HepG2 (cell line): ENCODE measurements at regions not wholly inside any gene's neighbourhood (a gene's known extent, or its start where the extent isn't known, plus 50 kb on each side); places are given as distances from the start of the nearest gene placed in this dataset.
"Not testable (repeated sequence)": the region's sequence is repeated elsewhere in the genome, so short reads cannot be mapped to it uniquely, and the experiment has no call there.

Experiments
- ATAC-seq: fragments of 200-7000 bp; cut with Tn5 transposase; 3 replicates; pipeline ENCODE4 v1.9.1; 2020; ENCODE audit warnings: mild to moderate bottlenecking, moderate library complexity
- BruUV-seq: library from RNA; stranded (reverse); fragments of 400-500 nt; replicated peaks from 2 replicates; lab custom pipeline; 2021; lab: Mats Ljungman, UMichigan
- CTCF ChIA-PET: fragments of 300-600 bp; formaldehyde crosslinking; extraction: SDS; loops from one replicate; lab custom pipeline; 2021; ENCODE audit warnings: low total read pairs, inconsistent platforms, low intra/inter-chr PET ratio; lab: Yijun Ruan, JAX
- POLR2A ChIA-PET: fragments of 350-600 bp; sonication (Branson Sonifier 250); formaldehyde crosslinking; loops from one replicate; lab custom pipeline; 2020; ENCODE audit warnings: antibody characterized with exemption, inconsistent platforms; lab: Yijun Ruan, JAX
- DNase-seq: peaks from one replicate; pipeline ENCODE4 v3.0.0-alpha.2; 2015; ENCODE audit warnings: low spot score
- FAIRE-seq: peaks from 3 replicates; lab custom pipeline; 2011; peaks lifted over from hg19 to GRCh38; lab: Jason Lieb, UNC
- H2AFZ ChIP-seq: one replicate; pipeline ENCODE4 v1.6.1; 2011; ENCODE audit warnings: low read length, inconsistent platforms
- H3K27ac ChIP-seq: fragments of 300-600 bp; 3 replicates; pipeline ENCODE4 v1.8.0; 2011; ENCODE audit warnings: mixed run types, mild to moderate bottlenecking, mixed read lengths, low read length, inconsistent platforms; ENCODE audit not compliant: insufficient read depth; ENCODE audit errors: extremely low read length
- H3K27me3 ChIP-seq, 2 experiments: fragments of 200-600 bp in 1 of 2; 2 replicates in 1 of 2; 3 replicates in 1 of 2; pipeline versions ENCODE4 v1.6.0 to v1.8.0; 2011; ENCODE audit warnings: low read length in 2 of 2, mild to moderate bottlenecking in 2 of 2, moderate library complexity in 2 of 2, inconsistent platforms in 1 of 2; ENCODE audit not compliant: insufficient read depth in 2 of 2, control insufficient read depth in 1 of 2
- H3K36me3 ChIP-seq, 2 experiments: fragments of 200-600 bp in 1 of 2; replicated peaks in 1 of 2; 2 replicates in 1 of 2; 3 replicates in 1 of 2; pipeline versions ENCODE4 v1.5.1 to v1.8.0; 2011; ENCODE audit warnings: low read length in 2 of 2, inconsistent platforms in 1 of 2; ENCODE audit not compliant: insufficient read depth in 2 of 2, control insufficient read depth in 1 of 2
- H3K4me1 ChIP-seq: 2 replicates; pipeline ENCODE4 v1.5.1; 2012; ENCODE audit warnings: low read length, inconsistent platforms; ENCODE audit not compliant: insufficient read depth
- H3K4me2 ChIP-seq: 2 replicates; pipeline ENCODE4 v1.6.0; 2011; ENCODE audit warnings: low read depth, low read length, inconsistent platforms
- H3K4me3 ChIP-seq, 3 experiments: fragments of 200-600 bp in 1 of 3; sonication (generic), shearing (Covaris generic) in 1 of 3; replicated peaks in 1 of 3; 2 replicates each; pipeline ENCODE4 v1.5.1; 2011 to 2016; ENCODE audit warnings: low read length in 3 of 3, inconsistent platforms in 2 of 3, low read depth in 2 of 3, mild to moderate bottlenecking in 2 of 3, control low read depth in 1 of 3, mixed read lengths in 1 of 3; ENCODE audit not compliant: insufficient read depth in 1 of 3
- H3K79me2 ChIP-seq: one replicate; pipeline ENCODE4 v1.6.1; 2011; ENCODE audit warnings: low read length, inconsistent platforms; ENCODE audit not compliant: insufficient read depth
- H3K9ac ChIP-seq: 2 replicates; pipeline ENCODE4 v1.6.0; 2011; ENCODE audit warnings: mild to moderate bottlenecking, low read depth, low read length, inconsistent platforms; ENCODE audit not compliant: insufficient read depth
- H3K9me3 ChIP-seq: 2 replicates; pipeline ENCODE4 v1.5.1; 2012; ENCODE audit warnings: mild to moderate bottlenecking, low read length
- H4K20me1 ChIP-seq: 2 replicates; pipeline ENCODE4 v1.6.0; 2011; ENCODE audit warnings: inconsistent platforms, mild to moderate bottlenecking, low read length, moderate library complexity; ENCODE audit not compliant: insufficient read depth
- WGBS: methylation state at CpG from one replicate; pipeline ENCODE4 v1.1.6; 2017; ENCODE audit warnings: low lambda C conversion rate; 5-methylcytosine and 5-hydroxymethylcytosine counted together
- in situ Hi-C: cut with HindIII; loops from 2 replicates; pipeline ENCODE4 v1.10.0; 2017; ENCODE audit warnings: low pct_unique_long_range_greater_than_20kb; ENCODE audit not compliant: extremely low pct_ligation_motif_present
- intact Hi-C: fragments of 100-400 bp; cut with micrococcal nuclease; formaldehyde crosslinking; loops from one replicate; pipeline ENCODE4 v1.10.0; 2022; ENCODE audit not compliant: unreplicated experiment

DNA sequence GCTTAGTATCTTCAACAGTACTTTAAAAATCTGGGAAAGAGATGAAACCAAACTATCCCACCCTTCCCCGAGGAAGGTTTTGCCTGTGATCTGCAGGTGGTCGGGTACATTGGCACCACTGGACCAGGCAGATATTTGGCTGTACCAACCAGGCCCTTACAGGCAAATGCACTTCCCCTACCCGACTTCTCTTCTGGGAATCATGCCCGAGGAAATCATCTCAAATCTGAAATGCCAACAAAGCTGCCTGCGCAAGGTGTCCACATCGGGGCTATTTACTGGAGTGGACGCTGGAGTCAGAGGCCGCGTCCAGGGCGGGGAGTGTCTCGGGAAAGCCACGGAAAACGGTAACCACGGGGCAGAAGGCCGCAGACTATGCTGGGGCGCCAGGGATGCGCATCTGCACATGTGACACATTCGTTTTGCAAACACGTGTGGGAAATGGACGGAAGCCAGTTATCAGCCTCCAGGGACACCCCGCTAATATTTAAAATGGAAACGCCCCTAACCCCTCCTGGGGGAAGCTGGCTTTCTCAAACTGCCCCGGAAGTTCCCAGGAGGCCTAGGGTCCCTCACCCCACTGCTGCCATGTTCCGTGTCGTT is 71.5 kb downstream of the KCNJ18 start:
- H2AFZ ChIP-seq, H3K27me3 ChIP-seq, H4K20me1 ChIP-seq, CTCF ChIA-PET, H3K27ac ChIP-seq, POLR2A ChIA-PET, H3K79me2 ChIP-seq, BruUV-seq, DNase-seq, H3K9ac ChIP-seq, H3K4me2 ChIP-seq, H3K4me3 ChIP-seq, H3K4me1 ChIP-seq, FAIRE-seq, H3K9me3 ChIP-seq, H3K36me3 ChIP-seq, intact Hi-C loops, ATAC-seq: not testable (repeated sequence)
- 34% methylated on average over 19 of the region's 25 CpGs for whole genome bisulfite sequencing
- in situ Hi-C loops, result loop anchor here (25.0 kb wide), 1 partner anchor 452 kb away; no protein-coding TSS in a partner anchor

DNA sequence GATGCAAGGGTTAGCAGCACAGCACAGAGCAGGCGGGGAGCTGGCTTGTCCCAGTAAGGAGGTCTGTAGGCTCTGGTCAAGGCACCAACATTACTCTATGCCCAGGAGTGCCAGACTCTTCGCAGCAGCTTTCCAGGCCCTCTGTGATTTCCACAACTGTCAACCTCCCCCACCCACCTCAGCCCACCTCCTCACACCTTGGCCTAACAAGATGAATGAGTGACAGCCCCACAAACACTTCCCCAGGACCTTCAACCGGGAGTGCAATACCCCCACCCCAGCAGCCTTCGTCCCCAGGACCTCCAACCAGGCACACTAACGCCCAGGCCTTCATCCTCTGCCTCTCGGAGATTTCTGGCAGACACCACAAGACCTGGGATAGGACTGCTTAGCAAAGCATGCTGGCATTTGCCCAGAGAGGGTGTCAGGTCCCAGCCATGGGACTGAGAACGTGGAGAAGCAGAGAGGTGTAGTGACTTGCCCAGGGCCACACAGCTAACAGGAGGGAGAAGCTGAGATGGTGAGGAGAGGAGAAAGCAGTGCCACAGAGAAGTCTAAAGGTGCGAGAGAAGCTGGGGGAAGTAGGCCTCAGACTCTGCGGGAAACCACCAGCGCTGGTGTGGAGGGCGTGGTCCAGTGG is 73.4 kb downstream of the KCNJ18 start:
- H3K36me3 ChIP-seq, POLR2A ChIA-PET: not testable (repeated sequence)

GRCh38 chr17:21766565-21766964 is 74.2 kb downstream of the KCNJ18 start:
- in situ Hi-C loops, result loop anchor here (25.0 kb wide), 1 partner anchor 454 kb away; no protein-coding TSS in a partner anchor
- DNase-seq, CTCF ChIA-PET: not testable (repeated sequence)

More for the DNA sequence above, 73.4 kb downstream of the KCNJ18 start:
- CTCF ChIA-PET, H3K4me1 ChIP-seq, H3K27me3 ChIP-seq, H3K79me2 ChIP-seq, intact Hi-C loops, FAIRE-seq, H4K20me1 ChIP-seq, H3K27ac ChIP-seq, H3K9ac ChIP-seq, BruUV-seq, ATAC-seq, H3K4me3 ChIP-seq, DNase-seq, H3K4me2 ChIP-seq, H2AFZ ChIP-seq, H3K9me3 ChIP-seq: not testable (repeated sequence)
- 10% methylated on average over 9 of the region's 11 CpGs for WGBS
- in situ Hi-C loops, result loop anchor here (25.0 kb wide), 1 partner anchor 453 kb away; no protein-coding TSS in a partner anchor

GRCh38 chr17:21767162-21768156 is 75.1 kb downstream of the KCNJ18 start:
- H3K79me2 ChIP-seq, FAIRE-seq, H3K4me2 ChIP-seq, POLR2A ChIA-PET, H3K27ac ChIP-seq, H3K9ac ChIP-seq, H3K36me3 ChIP-seq, ATAC-seq, CTCF ChIA-PET, H2AFZ ChIP-seq, intact Hi-C loops, BruUV-seq, H3K9me3 ChIP-seq, H3K27me3 ChIP-seq, H3K4me1 ChIP-seq, H4K20me1 ChIP-seq, H3K4me3 ChIP-seq, DNase-seq: not testable (repeated sequence)
- in situ Hi-C loops, result loop anchor here (25.0 kb wide), 1 partner anchor 455 kb away; no protein-coding TSS in a partner anchor
- WGBS, result 4% methylated on average over 6 of the region's 7 CpGs

More at GRCh38 chr17:21766565-21766964, 74.2 kb downstream of the KCNJ18 start:
- H3K9me3 ChIP-seq, H3K27me3 ChIP-seq, BruUV-seq, intact Hi-C loops, H3K79me2 ChIP-seq, POLR2A ChIA-PET, ATAC-seq, H3K4me2 ChIP-seq, FAIRE-seq, H2AFZ ChIP-seq, H3K27ac ChIP-seq, H3K4me3 ChIP-seq, H3K4me1 ChIP-seq, H4K20me1 ChIP-seq, H3K36me3 ChIP-seq, H3K9ac ChIP-seq: not testable (repeated sequence)
- 8% methylated on average over 5 of the region's 5 CpGs for WGBS
